NT2/D1 (cell line): ENCODE measurements at regions not wholly inside any gene's neighbourhood (a gene's known extent, or its start where the extent isn't known, plus 50 kb on each side); places are given as distances from the start of the nearest gene placed in this dataset.

Source experiments
- DNase-seq: peaks from one replicate; pipeline ENCODE4 v3.0.0-alpha.2; 2011; ENCODE audit warnings: low read depth, low spot score
- H3K27me3 ChIP-seq: 2 replicates; pipeline ENCODE4 v1.6.0; 2011; ENCODE audit warnings: mild to moderate bottlenecking; ENCODE audit not compliant: insufficient read length, insufficient read depth
- H3K36me3 ChIP-seq: 2 replicates; pipeline ENCODE4 v1.6.1; 2011; ENCODE audit warnings: mild to moderate bottlenecking, low read length, mixed read lengths; ENCODE audit not compliant: insufficient read depth, insufficient read length
- H3K4me1 ChIP-seq: 2 replicates; pipeline ENCODE4 v1.5.1; 2011; ENCODE audit not compliant: insufficient read depth, insufficient read length
- H3K4me3 ChIP-seq: 2 replicates; pipeline ENCODE4 v1.5.1; 2011; ENCODE audit warnings: low read depth; ENCODE audit not compliant: insufficient read length
- H3K9ac ChIP-seq: 2 replicates; pipeline ENCODE4 v1.6.0; 2011; ENCODE audit warnings: low read depth; ENCODE audit not compliant: insufficient read length
- H3K9me3 ChIP-seq: 2 replicates; pipeline ENCODE4 v1.5.1; 2011; ENCODE audit warnings: mild to moderate bottlenecking, low read length; ENCODE audit not compliant: insufficient read depth
- SUZ12 ChIP-seq: IDR thresholded peaks from 2 replicates; pipeline ENCODE4 v1.6.1; 2011; ENCODE audit not compliant: insufficient read length, insufficient read depth; ENCODE audit errors: extremely low read depth
- YY1 ChIP-seq: IDR thresholded peaks from 2 replicates; pipeline ENCODE4 v1.6.1; 2011; ENCODE audit not compliant: insufficient read length, insufficient read depth
- ZNF274 ChIP-seq: IDR thresholded peaks from 2 replicates; pipeline ENCODE4 v1.6.1; 2011; ENCODE audit warnings: mild to moderate bottlenecking, low read depth, low read length

DNA sequence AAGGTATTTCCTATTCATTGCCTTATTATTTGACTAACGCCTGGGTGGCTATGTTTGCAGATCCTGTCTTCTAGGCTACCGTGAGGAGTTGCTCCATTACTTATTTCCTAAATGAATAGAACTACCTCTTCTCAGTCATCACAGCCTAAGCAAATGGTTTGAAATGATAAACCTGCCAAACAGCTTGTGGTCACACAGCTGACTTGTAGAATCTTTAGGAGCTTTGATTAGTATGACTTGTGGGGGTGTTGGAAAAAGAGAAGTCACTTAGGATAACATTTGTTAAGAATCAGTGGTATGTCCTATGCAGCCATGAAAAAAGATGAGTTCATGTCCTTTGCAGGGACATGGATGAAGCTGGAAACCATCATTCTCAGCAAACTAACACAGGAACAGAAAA is 169.3 kb downstream of the PPARGC1A start:
- no peak for DNase-seq

DNA sequence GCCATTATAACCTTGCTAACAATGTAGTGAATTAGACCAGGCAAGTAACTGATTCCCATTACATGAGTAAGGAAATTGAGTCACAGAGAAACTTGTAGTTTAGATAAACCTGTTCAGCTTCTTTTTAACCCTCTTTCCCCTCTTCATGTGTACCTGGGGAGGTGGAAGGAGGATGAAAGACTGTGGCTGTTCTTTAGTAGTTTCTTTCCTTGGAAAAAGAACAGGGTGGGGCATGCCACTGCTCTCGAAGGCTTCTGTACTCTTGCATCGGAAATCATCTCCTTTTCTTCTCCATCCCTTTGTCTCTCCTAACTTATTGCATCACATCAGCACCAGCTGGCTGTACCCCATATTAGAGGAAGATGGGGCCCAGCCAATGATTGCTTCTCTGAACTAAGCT is 171.4 kb downstream of the PPARGC1A start:
- Histone ChIP-seq H3K4me1 (no peaks in the 10 kb centered on the region), H3K4me3 (no peak overlapping the region), H3K9me3 (peaks cover 14% of the 10 kb centered on the region; the same call in 1 of the 2 replicates), H3K27me3 (no peaks in the 10 kb centered on the region), H3K9ac (no peak overlapping the region), H3K36me3 (no peaks in the 10 kb centered on the region)
- TF ChIP-seq YY1 (no peak), SUZ12 (no peak), ZNF274 (no peak)
- no peak for DNase-seq

More for the DNA sequence above, 169.3 kb downstream of the PPARGC1A start:
- TF ChIP-seq YY1 (no peak), SUZ12 (no peak), ZNF274 (no peak)
- no peaks in the 10 kb centered on the region for H3K27me3 ChIP-seq
- H3K4me1 ChIP-seq: no peaks in the 10 kb centered on the region
- no peak overlapping the region for H3K9ac ChIP-seq
- H3K36me3 ChIP-seq: no peaks in the 10 kb centered on the region
- no peak overlapping the region for H3K4me3 ChIP-seq
- peaks cover 14% of the 10 kb centered on the region; the same call in 1 of the 2 replicates for H3K9me3 ChIP-seq

DNA sequence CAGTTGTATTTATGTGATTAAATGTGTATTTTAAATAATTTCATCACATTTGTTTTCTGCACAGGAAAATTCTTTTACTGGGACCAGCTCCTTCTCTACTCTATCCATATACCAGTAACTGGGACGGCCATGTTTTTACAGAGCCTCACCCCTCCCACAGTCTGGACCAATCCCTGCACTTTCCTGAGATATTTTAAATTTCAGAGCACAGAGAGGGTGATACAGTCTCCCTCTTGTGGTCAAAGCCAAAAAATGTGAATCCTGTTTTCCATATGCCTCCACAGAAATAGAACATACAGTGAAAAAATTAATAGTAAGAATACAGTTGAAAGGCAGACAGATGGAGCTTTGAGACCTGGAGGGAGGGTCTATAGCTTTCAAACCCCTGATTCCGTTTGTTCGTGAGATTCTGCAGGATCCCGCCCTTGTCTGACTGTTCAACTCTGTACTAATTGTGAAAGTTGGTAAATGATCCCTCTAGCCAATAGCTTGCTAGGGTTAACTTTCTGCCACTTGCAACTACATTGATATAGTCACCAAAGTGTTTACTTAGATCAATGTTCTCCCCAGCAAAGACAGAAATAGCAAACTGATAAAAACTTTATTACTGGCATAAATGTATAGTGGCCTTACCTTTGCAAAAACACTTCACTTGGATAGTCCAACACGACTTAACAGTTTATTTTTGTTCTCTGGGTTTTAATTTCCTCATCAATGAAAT is 172.2 kb downstream of the PPARGC1A start:
- Histone ChIP-seq H3K27me3 (no peaks in the 10 kb centered on the region), H3K36me3 (no peaks in the 10 kb centered on the region), H3K9ac (no peak overlapping the region), H3K4me3 (no peak overlapping the region), H3K4me1 (no peaks in the 10 kb centered on the region), H3K9me3 (peaks cover 14% of the 10 kb centered on the region; the same call in 1 of the 2 replicates)
- no peak for TF ChIP-seq ZNF274
- TF ChIP-seq SUZ12: no peak
- no peak for TF ChIP-seq YY1
- no peak for DNase-seq

DNA sequence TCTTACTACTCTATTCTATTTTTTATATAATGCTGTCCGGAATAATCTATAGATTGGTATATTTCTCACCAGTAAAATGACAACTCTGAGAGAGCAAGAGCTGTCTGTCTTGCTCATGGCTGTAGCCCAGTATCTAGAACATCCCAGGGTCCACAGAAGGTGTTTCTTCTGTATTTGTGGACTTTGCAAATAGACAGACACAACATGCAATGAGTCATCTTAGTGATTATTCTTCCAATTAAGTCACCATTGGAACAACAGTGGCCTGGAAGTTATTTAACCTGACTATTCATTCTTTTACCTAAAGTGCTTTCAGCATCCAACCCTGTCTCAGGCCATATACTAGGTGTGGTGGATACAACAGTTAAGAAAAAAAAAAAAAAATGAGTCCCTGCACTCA is 179.5 kb downstream of the PPARGC1A start:
- Histone ChIP-seq H3K4me1 (no peaks in the 10 kb centered on the region), H3K27me3 (no peaks in the 10 kb centered on the region), H3K36me3 (no peaks in the 10 kb centered on the region), H3K9me3 (no peaks in the 10 kb centered on the region), H3K4me3 (no peak overlapping the region), H3K9ac (no peak overlapping the region)
- TF ChIP-seq SUZ12: no peak
- no peak for TF ChIP-seq YY1
- no peak for TF ChIP-seq ZNF274
- no peak for DNase-seq

DNA sequence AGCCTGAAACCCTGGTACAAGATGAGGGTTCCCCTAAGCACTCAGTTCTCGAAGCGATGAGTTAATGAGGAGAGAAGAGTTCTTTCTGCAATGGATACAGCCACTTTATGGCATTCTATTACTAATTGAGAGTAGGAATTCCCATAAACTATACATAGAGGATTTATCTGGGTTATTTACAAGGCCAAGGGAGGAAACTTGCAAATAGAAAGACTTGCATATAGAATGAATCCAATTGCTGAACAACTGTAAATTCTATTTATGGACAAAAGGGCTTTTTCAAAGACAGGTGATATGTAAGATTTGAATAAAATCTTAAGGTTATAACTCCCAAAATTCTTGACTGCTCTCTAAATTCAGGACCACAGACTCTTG is 182.2 kb downstream of the PPARGC1A start:
- TF ChIP-seq ZNF274: no peak
- TF ChIP-seq YY1: no peak
- TF ChIP-seq SUZ12: no peak
- Histone ChIP-seq H3K9ac (no peak overlapping the region), H3K27me3 (no peaks in the 10 kb centered on the region), H3K36me3 (no peaks in the 10 kb centered on the region), H3K9me3 (no peaks in the 10 kb centered on the region), H3K4me3 (no peak overlapping the region), H3K4me1 (no peaks in the 10 kb centered on the region)
- no peak for DNase-seq

DNA sequence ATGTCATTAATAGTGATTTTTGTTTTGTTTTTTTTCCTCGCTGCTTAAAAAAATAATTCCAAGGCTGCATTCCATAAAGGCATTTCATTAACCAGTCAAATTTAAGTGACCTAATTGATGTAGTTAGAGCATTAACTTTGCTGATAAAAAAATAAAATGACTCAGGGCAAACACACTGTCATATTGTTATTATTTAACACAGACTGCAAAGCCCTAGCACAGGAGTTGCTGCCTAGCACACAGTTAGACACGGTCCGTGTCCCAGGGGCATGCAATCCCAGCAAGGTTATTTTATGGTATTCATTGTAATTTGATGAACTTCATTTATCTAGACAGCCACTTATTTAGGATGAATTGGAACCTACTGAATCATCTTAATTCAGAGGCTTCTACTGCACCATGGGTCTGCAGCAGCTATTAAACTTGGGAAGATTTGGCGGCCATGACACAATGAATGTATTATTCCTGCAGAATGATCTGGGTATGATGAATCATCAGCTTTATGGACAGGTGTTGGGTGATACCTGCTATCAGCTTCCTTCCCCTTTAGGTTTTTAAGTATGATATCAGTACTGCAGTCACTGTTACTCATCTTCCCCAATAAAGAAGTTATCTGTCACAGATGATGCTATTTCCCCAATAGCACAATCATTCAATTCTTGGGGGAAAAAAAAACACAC is 182.7 kb downstream of the PPARGC1A start:
- no peaks in the 10 kb centered on the region for H3K9me3 ChIP-seq
- no peaks in the 10 kb centered on the region for H3K27me3 ChIP-seq
- no peak overlapping the region for H3K9ac ChIP-seq
- H3K4me3 ChIP-seq: no peak overlapping the region
- H3K4me1 ChIP-seq: no peaks in the 10 kb centered on the region
- TF ChIP-seq ZNF274: no peak
- TF ChIP-seq YY1: no peak
- TF ChIP-seq SUZ12: no peak
- no peaks in the 10 kb centered on the region for H3K36me3 ChIP-seq
- no peak for DNase-seq

DNA sequence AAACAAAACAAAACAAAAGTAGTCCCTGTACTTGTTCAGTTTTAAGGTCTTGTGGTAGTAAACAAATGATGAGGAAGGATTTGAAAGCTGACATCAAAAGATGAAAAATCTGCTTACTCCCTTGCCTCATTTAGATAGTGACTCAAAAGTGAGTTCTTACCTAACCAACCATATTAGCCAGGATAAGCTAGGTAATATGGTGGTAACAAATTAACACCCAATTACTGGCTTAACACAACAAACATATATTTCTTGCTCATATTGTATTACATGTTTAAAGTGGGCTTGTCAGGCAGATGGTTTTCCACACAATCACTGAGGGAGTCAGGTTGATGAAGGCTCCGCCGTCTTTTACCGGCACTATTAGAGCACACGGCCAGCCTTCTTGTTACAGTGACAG is 189.7 kb downstream of the PPARGC1A start:
- Histone ChIP-seq H3K9ac (no peak overlapping the region), H3K4me3 (no peak overlapping the region), H3K9me3 (no peaks in the 10 kb centered on the region), H3K36me3 (no peaks in the 10 kb centered on the region), H3K4me1 (no peaks in the 10 kb centered on the region), H3K27me3 (no peaks in the 10 kb centered on the region)
- DNase-seq: no peak
- TF ChIP-seq SUZ12 (no peak), YY1 (no peak), ZNF274 (no peak)
